ENCODE measurements at regions not wholly inside any gene's neighbourhood (a gene's known extent, or its start where the extent isn't known, plus 50 kb on each side); places are given as distances from the start of the nearest gene placed in this dataset.

DNA sequence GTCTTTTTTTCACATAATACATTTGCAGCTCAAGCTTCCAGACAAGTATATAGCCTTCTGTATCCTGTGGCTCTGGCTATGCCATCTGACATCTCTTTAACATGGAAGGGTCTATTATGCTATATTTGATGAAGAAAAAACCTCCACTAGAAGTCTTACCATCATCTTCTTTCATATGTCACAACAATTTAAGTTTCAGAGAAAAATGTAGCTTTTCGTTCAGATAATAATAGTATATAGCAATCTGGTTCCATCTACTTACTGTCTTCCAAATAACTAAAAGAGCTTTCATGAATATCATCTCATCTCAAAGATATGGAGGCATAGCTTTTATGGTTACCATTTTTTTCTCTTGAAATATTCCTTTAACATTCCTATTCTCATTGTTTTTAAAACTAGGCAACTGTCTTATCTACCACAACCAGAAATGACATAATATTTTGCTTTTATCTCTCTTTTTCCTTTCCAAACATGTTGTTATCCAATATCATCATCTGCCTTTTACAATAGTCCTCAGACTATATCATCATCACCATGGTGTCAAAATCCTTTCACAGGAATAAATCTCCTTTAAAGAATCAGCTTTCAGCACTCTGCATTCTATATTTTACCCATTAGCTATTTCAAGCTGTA lies 1005.1 kb downstream of the PDHA2 start:
- no peaks in the 10 kb centered on the region for H3K36me3 ChIP-seq (ENCODE audit: control insufficient read depth in 1 of 2, insufficient read depth in 2 of 2, low read length in 2 of 2)
- H2AK5ac ChIP-seq (ENCODE audit: low read length), result no peak overlapping the region
- no peak overlapping the region for H2BK120ac ChIP-seq (ENCODE audit: insufficient read depth, low read length, poor library complexity)
- H3K27me3 ChIP-seq (ENCODE audit: insufficient read depth, low read length), result no peaks in the 10 kb centered on the region
- H3K18ac ChIP-seq (ENCODE audit: low read length), result no peak overlapping the region
- peak in 1 of 2 donors; percentile 39 for DNase-seq
- no peak overlapping the region for H2BK5ac ChIP-seq (ENCODE audit: low read depth, low read length, poor library complexity)
- no peak overlapping the region for H3K14ac ChIP-seq (ENCODE audit: low read length)
- no CpG with 5 or more reads among the region's 1 CpG for WGBS (ENCODE audit: extremely low coverage, insufficient coverage, insufficient read length)
- H2BK12ac ChIP-seq (ENCODE audit: low read length), result no peak overlapping the region
- no peak overlapping the region for H3K4ac ChIP-seq (ENCODE audit: low read depth, low read length)
- no peak overlapping the region for H3K4me2 ChIP-seq (ENCODE audit: low read length)
- no peaks in the 10 kb centered on the region for H3K4me1 ChIP-seq (ENCODE audit: control insufficient read depth in 1 of 2, insufficient read depth in 2 of 2, low read length in 2 of 2)
- H3K9ac ChIP-seq (ENCODE audit: low read length), result no peak overlapping the region
- no peak overlapping the region for H3K27ac ChIP-seq (ENCODE audit: low read depth, low read length)
- no peaks in the 10 kb centered on the region for H3K79me1 ChIP-seq (ENCODE audit: low read length)
- no peaks in the 10 kb centered on the region for H3K9me3 ChIP-seq (ENCODE audit: insufficient read depth, low read depth, low read length)
- no peak overlapping the region for H2AFZ ChIP-seq (ENCODE audit: insufficient read depth, low read length, poor library complexity)
- H3K79me2 ChIP-seq (ENCODE audit: control insufficient read depth, insufficient read depth, low read length, poor library complexity), result no peaks in the 10 kb centered on the region
- H4K8ac ChIP-seq (ENCODE audit: low read depth, low read length), result no peak overlapping the region
- no peak overlapping the region for H4K91ac ChIP-seq (ENCODE audit: low read depth, low read length)
- H3K4me3 ChIP-seq (ENCODE audit: low read depth, low read length), result no peak overlapping the region
- no peak overlapping the region for H4K12ac ChIP-seq (ENCODE audit: low read depth, low read length)
- no peak overlapping the region for H3K23ac ChIP-seq (ENCODE audit: low read length)

GRCh38 chr4:96845819-96846218 lies 1005.9 kb downstream of the PDHA2 start:
- Histone ChIP-seq H3K4me1 (ENCODE audit: control insufficient read depth in 1 of 2, insufficient read depth in 2 of 2, low read length in 2 of 2) (no peaks in the 10 kb centered on the region), H2BK120ac (ENCODE audit: insufficient read depth, low read length, poor library complexity) (no peak overlapping the region), H3K79me2 (ENCODE audit: control insufficient read depth, insufficient read depth, low read length, poor library complexity) (no peaks in the 10 kb centered on the region), H2BK12ac (ENCODE audit: low read length) (no peak overlapping the region), H2BK5ac (ENCODE audit: low read depth, low read length, poor library complexity) (no peak overlapping the region), H3K18ac (ENCODE audit: low read length) (no peak overlapping the region), H3K4me3 (ENCODE audit: low read depth, low read length) (no peak overlapping the region), H3K23ac (ENCODE audit: low read length) (no peak overlapping the region), H2AK5ac (ENCODE audit: low read length) (no peak overlapping the region), H3K9me3 (ENCODE audit: insufficient read depth, low read depth, low read length) (no peaks in the 10 kb centered on the region), H3K27ac (ENCODE audit: low read depth, low read length) (no peak overlapping the region), H3K36me3 (ENCODE audit: control insufficient read depth in 1 of 2, insufficient read depth in 2 of 2, low read length in 2 of 2) (no peaks in the 10 kb centered on the region), H4K91ac (ENCODE audit: low read depth, low read length) (no peak overlapping the region), H4K8ac (ENCODE audit: low read depth, low read length) (no peak overlapping the region), H2AFZ (ENCODE audit: insufficient read depth, low read length, poor library complexity) (no peak overlapping the region), H3K14ac (ENCODE audit: low read length) (no peak overlapping the region), H3K4me2 (ENCODE audit: low read length) (no peak overlapping the region), H4K12ac (ENCODE audit: low read depth, low read length) (no peak overlapping the region), H3K79me1 (ENCODE audit: low read length) (no peaks in the 10 kb centered on the region), H3K4ac (ENCODE audit: low read depth, low read length) (no peak overlapping the region), H3K27me3 (ENCODE audit: insufficient read depth, low read length) (no peaks in the 10 kb centered on the region), H3K9ac (ENCODE audit: low read length) (no peak overlapping the region)
- DNase-seq, result no peak
- whole genome bisulfite sequencing (ENCODE audit: extremely low coverage, insufficient coverage, insufficient read length), result no CpG with 5 or more reads among the region's 2 CpGs

- Histone ChIP-seq H2AK5ac (ENCODE audit: low read length) (no peak overlapping the region), H2BK5ac (ENCODE audit: low read depth, low read length, poor library complexity) (no peak overlapping the region), H2BK12ac (ENCODE audit: low read length) (no peak overlapping the region), H4K12ac (ENCODE audit: low read depth, low read length) (no peak overlapping the region), H3K79me1 (ENCODE audit: low read length) (no peaks in the 10 kb centered on the region), H2BK120ac (ENCODE audit: insufficient read depth, low read length, poor library complexity) (no peak overlapping the region), H3K27me3 (ENCODE audit: insufficient read depth, low read length) (no peaks in the 10 kb centered on the region), H3K14ac (ENCODE audit: low read length) (no peak overlapping the region), H3K4me3 (ENCODE audit: low read depth, low read length) (no peak overlapping the region), H4K91ac (ENCODE audit: low read depth, low read length) (no peak overlapping the region), H4K8ac (ENCODE audit: low read depth, low read length) (no peak overlapping the region), H3K79me2 (ENCODE audit: control insufficient read depth, insufficient read depth, low read length, poor library complexity) (no peaks in the 10 kb centered on the region), H3K4me2 (ENCODE audit: low read length) (no peak overlapping the region), H3K4ac (ENCODE audit: low read depth, low read length) (no peak overlapping the region), H2AFZ (ENCODE audit: insufficient read depth, low read length, poor library complexity) (no peak overlapping the region), H3K18ac (ENCODE audit: low read length) (no peak overlapping the region), H3K9ac (ENCODE audit: low read length) (no peak overlapping the region), H3K36me3 (ENCODE audit: control insufficient read depth in 1 of 2, insufficient read depth in 2 of 2, low read length in 2 of 2) (peaks cover 0 to 3% of the 10 kb centered on the region in 2 experiments), H3K27ac (ENCODE audit: low read depth, low read length) (no peak overlapping the region), H3K23ac (ENCODE audit: low read length) (no peak overlapping the region), H3K4me1 (ENCODE audit: control insufficient read depth in 1 of 2, insufficient read depth in 2 of 2, low read length in 2 of 2) (no peaks in the 10 kb centered on the region), H3K9me3 (ENCODE audit: insufficient read depth, low read depth, low read length) (peaks cover 4% of the 10 kb centered on the region)
- WGBS (ENCODE audit: extremely low coverage, insufficient coverage, insufficient read length), result no CpG with 5 or more reads among the region's 1 CpG
- no peak for DNase-seq
Measured at GRCh38 chr4:96874657-96875056, 1034.8 kb downstream of the PDHA2 start.

DNA sequence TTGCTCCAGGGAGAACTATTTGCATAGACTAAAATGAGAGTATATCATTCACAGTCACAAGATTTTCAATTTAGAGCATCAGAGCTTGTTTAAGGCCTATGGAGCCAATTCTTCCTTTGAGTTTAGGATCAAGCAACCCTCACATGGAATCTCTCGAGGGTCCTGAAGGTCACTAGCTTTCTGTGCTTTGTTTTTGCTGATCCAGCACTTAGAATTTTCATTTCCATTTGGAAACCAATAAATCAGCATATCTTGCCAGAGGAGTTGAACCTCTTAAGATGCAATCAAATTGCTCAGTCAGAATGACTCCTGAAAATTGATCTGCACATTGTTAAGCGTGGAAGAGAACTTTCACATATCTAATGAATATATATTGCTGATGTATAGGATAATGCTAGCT lies 1039.6 kb downstream of the PDHA2 start:
- H4K12ac ChIP-seq (ENCODE audit: low read depth, low read length), result no peak overlapping the region
- H3K4me1 ChIP-seq (ENCODE audit: control insufficient read depth in 1 of 2, insufficient read depth in 2 of 2, low read length in 2 of 2), result no peaks in the 10 kb centered on the region
- no peak overlapping the region for H3K23ac ChIP-seq (ENCODE audit: low read length)
- no peak overlapping the region for H2BK120ac ChIP-seq (ENCODE audit: insufficient read depth, low read length, poor library complexity)
- no peak overlapping the region for H2AK5ac ChIP-seq (ENCODE audit: low read length)
- H2AFZ ChIP-seq (ENCODE audit: insufficient read depth, low read length, poor library complexity), result no peak overlapping the region
- H3K14ac ChIP-seq (ENCODE audit: low read length), result no peak overlapping the region
- H2BK5ac ChIP-seq (ENCODE audit: low read depth, low read length, poor library complexity), result no peak overlapping the region
- no peak overlapping the region for H4K8ac ChIP-seq (ENCODE audit: low read depth, low read length)
- H3K4me2 ChIP-seq (ENCODE audit: low read length), result no peak overlapping the region
- H2BK12ac ChIP-seq (ENCODE audit: low read length), result no peak overlapping the region
- no peak overlapping the region for H3K4ac ChIP-seq (ENCODE audit: low read depth, low read length)
- no peaks in the 10 kb centered on the region for H3K79me2 ChIP-seq (ENCODE audit: control insufficient read depth, insufficient read depth, low read length, poor library complexity)
- H4K91ac ChIP-seq (ENCODE audit: low read depth, low read length), result no peak overlapping the region
- no peaks in the 10 kb centered on the region for H3K79me1 ChIP-seq (ENCODE audit: low read length)
- no peak overlapping the region for H3K27ac ChIP-seq (ENCODE audit: low read depth, low read length)
- no peaks in the 10 kb centered on the region for H3K27me3 ChIP-seq (ENCODE audit: insufficient read depth, low read length)
- no peak overlapping the region for H3K18ac ChIP-seq (ENCODE audit: low read length)
- DNase-seq, result no peak
- H3K4me3 ChIP-seq (ENCODE audit: low read depth, low read length), result no peak overlapping the region
- no CpG with 5 or more reads among the region's 2 CpGs for WGBS (ENCODE audit: extremely low coverage, insufficient coverage, insufficient read length)
- H3K9ac ChIP-seq (ENCODE audit: low read length), result no peak overlapping the region
- peaks cover 0 to 3% of the 10 kb centered on the region in 2 experiments for H3K36me3 ChIP-seq (ENCODE audit: control insufficient read depth in 1 of 2, insufficient read depth in 2 of 2, low read length in 2 of 2)
- H3K9me3 ChIP-seq (ENCODE audit: insufficient read depth, low read depth, low read length), result peaks cover 4% of the 10 kb centered on the region

All from trophoblast cell (in vitro differentiated cells and primary cell).